Inflammatory macrophage (primary cell): ENCODE measurements at regions not wholly inside any gene's neighbourhood (a gene's known extent, or its start where the extent isn't known, plus 50 kb on each side); places are given as distances from the start of the nearest gene placed in this dataset.

Source experiments
- DNase-seq, 2 donors: peaks; one replicate each; pipeline ENCODE4 v3.0.0-alpha.2; 2020 to 2022

DNA sequence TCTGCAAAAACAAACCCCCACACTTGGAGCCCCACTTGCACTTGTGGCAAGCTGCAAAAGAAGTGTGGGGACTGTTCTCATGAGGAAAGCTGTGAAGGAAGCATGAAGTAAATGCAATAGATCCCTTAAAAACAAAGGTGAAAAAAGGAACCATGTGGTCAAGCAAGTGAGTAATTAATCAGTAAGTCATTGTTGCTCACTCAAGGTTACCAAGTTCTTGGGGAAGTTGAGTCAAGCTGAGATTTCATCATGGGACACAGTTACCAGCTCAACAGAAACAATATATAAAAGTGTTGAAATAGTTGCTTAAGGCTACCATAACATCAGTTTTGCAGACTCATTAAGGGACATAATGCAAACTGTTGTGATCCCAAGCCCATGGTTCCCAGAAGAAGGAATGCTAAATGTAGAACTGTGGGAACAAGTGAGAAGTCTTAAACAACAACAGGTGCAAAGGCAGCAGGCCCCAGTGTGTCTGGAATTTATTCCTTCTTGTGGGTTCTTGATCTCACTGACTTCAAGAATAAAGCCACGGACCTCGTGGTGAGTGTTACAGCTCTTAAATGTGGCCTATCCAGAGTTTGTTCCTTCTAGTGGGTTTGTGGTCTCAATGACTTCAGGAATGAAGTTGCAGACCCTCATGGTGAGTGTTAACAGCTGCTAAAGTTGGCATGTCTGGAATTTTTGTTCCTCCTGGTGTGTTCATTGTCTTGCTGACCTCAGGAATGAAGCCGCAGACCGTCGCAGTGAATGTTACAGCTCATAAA is 336.3 kb upstream of the RBMY1B start:
- DNase-seq = peak; percentile 81 to 85

DNA sequence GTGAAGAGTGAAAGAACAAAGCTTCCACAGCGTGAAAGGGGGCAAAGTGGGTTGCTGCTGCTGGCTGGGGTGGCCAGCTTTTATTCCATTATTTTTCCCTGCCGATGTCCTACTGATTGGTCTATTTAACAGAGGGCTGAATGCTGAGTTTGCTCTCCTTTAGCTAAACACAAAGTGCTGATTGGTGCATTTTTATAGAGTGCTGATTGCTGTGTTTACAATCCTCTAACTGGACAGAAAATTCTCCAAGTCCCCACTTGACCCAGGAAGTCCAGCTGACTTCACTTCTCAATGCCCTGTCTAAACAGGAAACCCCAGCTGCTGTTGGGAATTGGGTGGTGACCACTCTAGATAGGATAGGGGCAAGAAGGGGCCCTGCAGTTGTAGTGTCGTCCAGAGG is 335.6 kb upstream of the RBMY1B start:
- DNase-seq = peak in 1 of 2 donors; percentile 1

DNA sequence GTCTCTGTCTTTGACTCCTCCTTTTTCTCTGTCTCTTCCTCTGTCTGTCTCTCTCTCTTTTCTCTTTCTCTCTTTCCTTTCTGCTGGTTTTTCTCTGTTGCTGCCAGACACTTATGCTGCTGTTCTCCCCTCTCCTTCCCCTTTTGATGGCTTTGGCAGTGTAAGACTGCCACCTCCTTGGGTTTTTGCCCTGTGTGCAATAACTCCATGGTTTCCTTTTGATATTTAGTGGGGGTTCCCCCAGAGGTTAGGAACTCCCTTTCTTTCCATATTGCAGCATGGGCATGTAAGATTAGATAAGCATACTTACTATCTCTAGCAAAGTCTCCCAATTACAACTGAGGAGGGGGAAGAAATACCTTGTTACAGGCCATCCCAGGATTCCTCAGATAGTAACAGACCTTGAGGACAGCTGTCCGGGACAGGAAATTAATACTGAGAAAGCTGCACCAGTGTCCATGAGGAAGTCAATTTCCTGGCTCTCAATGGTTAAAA is 333.8 kb upstream of the RBMY1B start:
- DNase-seq = peak; percentile 29 to 34

DNA sequence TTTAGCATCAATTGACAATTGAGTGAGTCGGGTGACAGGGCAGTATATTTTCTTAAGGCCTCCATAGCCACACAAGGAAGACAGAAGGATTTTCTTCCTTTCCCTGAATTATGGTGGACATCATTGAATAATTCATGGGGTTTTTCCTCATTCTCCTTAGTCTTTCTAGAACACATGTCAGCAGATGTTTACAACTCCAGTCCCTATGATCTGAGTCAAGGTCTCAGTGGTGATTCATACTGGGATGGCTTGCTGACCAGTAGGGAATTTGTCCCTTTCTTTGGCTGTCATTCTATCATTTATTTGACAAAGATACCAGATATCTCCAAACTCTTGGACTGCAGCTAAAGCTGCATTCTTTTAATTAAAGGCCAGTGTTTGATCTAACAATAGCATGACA is 332.9 kb upstream of the RBMY1B start:
- DNase-seq = no peak

DNA sequence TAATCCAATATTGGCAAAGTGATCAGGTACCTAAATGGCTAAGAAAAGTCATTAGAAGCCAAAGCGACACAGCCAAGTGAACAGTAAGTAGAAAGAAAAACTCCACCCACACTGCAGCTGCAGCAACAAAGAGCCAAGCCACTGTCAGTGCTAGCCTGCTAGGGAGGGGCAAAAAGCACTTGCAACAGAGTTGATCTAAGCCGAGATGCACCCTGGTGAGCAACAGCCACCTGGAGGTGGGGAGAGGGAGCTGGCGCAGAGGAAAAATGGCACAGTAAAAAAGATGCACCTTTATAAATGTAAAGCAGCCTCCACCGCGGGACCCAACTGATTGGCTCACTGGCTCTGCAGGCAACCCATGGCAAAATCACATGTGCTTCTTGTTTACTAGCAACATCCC is 330.2 kb upstream of the RBMY1B start:
- DNase-seq = no peak

DNA sequence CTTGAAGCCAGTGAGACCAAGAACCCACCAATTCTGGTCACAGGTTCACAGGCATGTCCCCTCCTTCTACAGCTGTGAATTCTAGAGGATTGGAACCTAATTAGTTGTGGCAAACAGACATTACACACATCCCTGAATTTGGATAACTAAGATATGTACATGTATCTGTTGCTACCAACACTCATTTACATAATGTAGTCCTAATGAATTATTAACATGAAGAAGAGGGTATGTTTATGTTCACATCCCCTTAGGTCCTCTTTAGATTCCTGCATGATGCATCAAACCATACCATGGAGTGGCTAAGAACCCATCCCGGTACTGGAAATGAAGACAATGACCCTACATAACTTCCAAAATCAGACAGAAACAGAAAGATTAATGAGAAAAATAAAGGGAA is 326.9 kb upstream of the RBMY1B start:
- DNase-seq = no peak

DNA sequence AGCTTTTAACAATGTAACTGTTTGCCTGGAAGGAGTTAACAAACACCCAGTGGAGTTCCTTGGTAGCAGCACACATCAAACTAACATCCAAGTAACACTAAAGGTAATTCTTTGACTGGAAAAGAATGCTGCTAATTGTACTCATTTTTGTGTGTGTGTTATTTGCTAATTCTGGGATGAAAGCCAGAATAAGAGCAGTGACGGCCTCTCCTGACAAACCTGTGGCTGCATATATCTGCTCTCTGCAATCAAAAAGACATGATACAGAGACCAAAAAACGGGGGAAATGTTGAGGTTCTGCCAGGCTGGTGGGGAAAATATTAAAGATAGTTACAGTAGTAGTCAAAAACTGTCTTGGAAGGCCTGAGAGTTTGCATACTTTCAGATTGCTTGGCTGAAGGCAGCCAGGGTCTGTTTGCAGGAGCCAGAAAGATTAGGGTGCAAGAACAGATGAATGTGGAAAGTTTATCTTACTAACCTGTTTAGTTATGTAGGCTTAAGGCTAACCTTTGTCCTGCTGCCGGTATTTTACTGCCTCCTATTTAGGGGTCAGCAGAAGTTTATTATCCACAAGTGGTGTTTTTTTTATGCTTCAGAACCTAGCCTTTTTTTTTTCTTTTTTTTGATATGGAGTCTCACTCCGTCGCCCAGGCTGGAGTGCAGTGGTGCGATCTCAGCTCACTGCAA is 325.6 kb upstream of the RBMY1B start:
- no peak for DNase-seq

DNA sequence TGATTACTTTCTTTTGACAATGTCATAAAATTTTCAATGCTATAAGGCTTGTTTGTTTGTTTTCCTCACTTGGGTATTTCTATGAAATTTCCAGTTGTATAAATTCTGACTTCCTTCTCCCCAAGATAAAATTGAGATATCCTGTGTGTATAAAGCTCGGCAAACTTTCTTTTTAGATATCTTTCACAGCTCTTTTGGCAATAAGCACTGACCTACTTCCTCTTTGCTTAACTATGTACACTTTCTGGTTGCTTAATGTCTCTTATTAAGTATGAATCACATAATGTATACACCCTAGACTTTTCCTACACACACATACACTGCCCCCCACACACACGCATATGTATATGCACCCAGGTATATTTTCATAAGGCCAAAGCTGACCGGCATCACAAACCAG is 318.4 kb upstream of the RBMY1B start:
- DNase-seq = peak; percentile 4 to 53

DNA sequence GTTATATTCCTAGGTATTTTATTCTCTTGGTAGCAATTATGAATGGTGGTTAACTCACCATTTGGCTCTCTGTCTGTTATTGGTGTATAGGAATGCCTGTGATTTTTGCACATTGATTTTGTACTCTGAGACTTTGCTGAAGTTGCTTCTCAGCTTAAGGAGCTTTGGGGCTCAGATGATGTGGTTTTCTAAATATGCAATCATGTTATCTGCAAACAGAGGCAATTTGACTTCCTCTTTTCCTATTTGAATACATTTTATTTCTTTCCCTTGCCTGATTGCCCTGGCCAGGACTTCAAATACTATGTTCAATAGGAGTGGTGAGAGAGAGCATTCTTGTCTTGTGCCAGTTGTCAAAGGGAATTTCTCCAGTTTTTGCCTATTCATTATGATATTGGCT is 310.9 kb upstream of the RBMY1B start:
- peak in 1 of 2 donors; percentile 25 for DNase-seq

DNA sequence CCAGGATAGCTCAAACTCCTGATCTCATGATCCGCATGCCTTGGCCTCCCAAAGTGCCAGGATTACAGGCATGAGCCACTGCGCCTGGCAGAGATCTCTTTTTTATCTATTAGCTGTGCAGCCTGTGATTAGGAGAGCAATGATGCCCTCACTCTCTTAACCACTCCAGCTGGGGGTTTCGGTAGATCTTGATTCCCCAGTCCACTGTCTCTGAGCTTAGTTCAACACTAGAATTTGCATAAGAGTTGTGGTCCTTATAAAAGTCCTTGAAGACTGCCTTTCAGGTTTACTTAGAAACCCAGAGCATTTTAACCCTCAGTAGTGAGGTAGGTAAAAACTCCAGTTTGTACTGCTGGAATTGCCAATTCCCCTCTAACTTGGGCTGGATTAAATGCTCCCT is 283.3 kb upstream of the RBMY1B start:
- DNase-seq = no peak

DNA sequence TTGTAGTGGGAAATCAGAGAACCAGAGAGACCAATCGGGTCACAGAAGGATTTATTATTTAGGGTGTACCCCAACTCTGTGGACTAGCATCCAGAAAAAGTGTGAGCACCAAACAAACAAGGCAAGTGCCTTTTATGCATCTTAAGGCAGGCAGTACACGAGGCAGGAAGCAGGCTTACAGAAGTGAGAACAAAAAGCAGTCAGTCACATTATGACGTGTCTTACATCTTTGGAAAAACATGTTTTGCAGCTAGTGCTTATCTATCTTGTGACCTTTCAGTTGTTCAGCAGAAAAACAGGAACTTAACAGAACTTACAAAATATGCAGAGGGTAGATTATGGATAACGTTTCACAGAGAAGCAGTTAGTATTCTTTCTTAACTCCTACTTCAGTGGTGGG is 270.9 kb upstream of the RBMY1B start:
- DNase-seq = peak; percentile 68 to 75

DNA sequence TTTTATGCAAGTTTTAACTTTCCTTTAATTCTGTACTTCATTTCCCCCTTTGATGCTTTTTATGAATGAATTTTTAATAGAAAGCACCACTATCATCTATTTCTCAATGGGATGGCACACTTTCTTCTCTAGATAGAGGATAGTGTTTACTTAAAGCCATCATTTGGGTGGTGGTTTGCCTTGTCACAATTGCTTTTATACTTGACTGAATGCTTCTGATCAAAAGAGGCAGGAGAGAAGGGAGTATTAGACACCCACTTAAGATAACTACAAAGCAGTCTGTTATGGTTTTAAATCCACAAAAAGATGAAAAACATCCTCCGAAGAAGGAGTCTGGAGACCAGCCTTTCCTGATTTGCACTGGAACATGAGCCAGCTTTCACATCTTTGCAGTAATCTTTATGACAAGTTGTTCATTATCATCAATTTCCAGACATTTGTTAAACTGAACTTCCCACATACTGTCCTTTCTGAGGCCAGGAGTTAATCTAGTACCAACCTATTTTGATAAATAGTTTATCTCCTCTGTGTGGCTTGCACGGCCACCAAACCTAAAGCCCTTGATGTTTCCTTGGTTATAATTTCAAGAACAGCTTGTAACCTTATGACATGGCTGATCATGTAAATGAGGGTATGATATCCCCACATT is 270.4 kb upstream of the RBMY1B start:
- no peak for DNase-seq

DNA sequence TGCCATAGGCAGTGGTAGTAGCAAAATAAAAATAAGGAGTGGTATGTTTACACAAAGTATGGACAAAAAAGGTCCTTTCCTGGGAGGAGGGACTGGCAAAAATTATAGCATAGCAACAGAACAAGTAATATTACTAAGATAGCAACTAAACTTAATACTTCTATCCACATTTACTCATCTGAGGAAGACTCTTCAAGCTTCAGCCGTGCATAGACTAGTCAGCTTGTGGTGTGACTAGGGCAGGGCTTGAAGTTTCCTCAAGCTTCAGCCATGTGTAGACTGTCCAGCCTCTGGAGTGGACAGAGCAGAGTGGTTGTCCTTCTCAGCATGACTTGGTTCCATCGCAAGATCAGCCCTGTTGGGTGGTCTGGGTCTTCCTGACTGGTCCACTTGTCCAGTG is 268.3 kb upstream of the RBMY1B start:
- no peak for DNase-seq

DNA sequence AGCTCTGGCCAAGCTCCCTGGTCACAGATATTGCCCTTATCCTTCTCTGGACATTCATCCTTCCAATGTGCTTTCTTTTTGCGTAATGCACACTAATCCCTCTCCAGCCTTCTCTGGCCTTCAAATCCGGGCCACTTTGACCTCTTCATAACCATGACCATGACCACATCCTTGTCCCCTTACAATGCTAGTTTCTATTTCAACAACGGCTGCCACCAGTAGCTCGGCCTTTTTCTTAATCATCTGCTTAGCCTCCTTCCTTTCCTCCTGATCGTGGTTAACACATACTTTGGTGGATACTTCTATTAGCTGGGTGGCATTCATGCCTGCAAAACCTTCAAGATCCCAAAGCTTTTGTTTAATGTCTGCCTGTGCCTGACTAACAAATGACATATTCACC is 264.4 kb upstream of the RBMY1B start:
- no peak for DNase-seq

DNA sequence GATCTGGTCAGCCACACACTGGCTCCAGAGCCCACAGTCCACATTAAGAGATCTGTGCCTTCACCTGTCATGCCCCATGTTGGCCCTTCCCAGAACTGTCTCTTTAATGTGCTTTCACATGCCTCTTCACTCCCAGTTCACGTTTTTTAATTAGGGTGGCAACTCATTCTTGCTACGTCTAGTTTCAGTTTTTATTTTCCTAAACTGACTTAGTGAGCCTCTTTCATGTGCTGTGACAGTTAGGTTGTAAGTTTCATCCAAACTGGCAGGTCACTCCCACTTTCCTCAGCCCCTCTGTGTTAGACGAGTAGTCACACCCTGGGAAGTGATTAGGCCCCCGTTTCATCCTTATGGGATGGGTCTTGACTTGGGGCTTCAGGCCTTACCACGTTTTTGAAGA is 262.5 kb upstream of the RBMY1B start:
- DNase-seq = no peak

DNA sequence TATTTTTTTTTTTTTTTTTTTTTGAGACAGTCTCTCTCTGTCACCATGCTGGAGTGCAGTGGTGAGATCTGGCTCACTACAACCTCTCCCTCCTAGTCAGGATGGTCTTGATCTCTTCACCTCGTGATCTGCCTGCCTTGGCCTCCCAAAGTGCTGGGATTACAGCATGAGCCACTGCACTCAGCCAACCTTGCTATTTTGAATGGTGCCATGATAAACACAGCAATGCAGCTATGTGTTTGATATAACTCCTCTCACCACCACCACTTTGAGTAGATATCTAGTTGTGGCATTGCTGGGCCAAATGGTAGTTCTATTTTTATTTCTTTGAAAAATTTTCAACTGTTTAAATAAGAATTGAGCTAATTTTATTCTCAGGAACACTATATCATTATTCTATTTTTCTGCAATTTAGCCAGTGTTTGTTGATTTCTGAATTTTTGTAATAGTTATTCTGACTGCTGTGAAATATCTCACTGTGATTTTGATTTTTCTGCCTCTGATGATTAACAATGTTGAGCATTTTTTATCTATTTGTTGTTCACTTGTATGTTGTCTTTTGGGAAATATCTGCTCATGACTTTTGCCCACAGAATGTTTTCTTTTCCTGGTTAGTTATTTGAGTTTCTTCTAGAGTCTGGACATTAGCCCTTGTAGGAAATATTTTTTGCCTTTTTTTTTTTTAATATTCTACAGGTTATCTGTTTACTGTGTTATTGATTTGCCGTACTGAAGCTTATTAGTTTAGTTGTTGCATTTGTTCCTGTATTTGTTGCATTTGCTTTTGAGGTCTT is 257.5 kb upstream of the RBMY1B start:
- no peak for DNase-seq

DNA sequence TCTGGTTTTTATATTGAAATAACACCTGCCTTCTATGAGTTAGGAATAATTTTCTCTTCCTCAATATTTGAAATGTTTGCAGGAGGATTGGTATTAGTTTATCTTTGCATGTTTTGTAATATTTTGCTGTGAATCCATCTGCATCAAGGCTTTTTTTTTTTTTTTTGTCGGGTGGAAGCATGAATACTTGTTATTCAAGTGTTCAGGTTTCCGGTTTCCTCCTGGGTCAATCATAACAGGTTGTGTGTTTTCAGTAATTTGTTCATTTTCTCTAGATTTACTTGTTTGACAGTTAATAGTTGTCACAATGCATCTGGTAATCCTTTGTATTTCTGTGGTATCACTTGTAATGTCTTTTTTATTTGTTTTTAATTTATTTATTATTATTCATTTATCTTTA is 256.7 kb upstream of the RBMY1B start:
- DNase-seq = no peak

DNA sequence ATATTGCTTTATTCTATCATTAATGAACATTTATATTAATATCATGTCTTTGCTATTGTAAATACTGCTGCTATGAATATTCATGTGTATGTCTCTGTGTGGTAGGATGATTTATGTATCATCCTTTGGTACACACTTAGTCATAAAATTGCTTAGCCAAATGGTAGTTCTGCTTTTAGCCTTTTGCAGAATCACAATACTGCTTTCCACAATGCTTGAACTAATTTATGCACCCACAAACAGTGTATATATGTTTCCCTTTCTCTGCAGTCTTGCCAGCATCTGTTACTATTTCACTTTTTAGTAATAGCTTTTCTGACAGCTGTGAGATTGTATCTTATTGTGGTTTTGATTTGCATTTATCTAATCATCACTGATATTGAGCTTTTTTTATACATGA is 254.3 kb upstream of the RBMY1B start:
- DNase-seq = peak; percentile 16 to 29

DNA sequence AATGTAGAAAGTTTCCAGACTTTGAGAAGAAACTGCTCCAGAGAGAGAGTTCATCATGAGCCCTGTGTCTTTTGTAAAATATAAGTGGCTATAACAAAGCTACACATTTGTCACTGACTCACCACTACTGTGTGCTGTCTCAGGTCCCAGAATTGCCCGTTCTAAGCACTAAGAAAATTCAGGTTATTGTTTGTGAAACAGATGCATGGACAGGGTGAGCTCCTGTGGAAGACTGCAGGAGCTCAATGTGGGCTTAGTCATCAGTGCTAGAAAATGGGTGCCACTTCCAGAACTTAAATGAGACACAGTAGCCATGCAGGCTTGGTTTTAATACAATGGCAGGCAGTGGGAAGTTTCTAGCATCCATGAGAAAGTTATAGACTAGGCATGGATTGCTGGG is 251.4 kb upstream of the RBMY1B start:
- DNase-seq = no peak

DNA sequence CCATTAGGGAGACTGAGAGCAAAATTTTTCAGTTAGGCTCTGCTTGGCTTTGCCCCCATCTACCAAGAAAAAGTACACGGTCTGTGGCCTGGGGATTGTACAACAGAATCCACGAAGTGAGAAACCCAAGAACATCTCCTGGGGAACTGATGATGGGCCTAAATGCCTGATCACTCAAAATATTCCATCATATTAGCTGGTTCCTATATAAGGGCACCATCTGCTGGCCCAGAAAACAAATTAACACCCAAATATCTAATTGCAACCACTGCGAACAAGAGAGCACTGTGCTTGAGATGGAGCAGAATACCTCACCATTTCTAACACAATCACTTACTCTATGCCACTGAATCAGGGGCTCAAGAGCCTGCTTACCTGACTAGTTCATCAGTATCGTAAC is 250.8 kb upstream of the RBMY1B start:
- peak in 1 of 2 donors; percentile 1 for DNase-seq

DNA sequence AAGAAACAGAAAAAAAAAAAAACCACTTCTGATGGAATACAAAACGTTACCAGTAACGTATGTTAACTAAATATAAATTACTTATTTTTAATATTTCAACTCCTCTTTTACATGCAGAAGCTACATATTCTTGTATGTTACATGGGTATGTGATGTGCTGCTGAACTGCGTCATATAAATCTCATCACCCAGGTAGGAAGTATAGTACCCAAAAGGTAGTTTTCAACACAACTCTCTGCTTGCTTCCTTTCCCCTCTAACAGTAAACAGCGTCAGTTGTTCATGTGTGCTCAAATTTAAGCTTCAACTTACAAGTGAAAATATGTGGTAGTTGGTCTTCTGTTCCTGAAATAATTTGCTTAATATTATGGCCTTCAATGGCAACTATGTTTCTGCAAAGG is 250.0 kb upstream of the RBMY1B start:
- no peak for DNase-seq

DNA sequence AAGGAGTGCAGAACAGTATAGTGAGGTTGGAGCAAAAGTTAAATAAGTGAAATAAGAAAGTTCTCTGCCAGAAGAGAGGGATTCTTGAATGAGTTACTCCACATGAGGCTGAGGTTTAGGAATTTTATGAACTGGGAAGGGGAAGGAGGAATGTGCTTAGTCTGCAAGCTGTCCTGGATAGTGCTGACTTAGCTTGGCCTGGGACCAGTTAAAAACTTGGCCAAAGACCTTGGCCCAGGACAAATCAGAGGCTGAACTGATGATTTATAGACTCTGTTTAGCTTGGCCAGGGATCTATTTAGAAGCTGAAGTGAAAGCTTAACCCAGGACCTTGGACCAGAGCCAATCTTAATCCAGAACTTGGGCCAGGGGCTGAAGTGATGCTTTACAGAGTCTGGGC is 244.4 kb upstream of the RBMY1B start:
- DNase-seq = no peak

DNA sequence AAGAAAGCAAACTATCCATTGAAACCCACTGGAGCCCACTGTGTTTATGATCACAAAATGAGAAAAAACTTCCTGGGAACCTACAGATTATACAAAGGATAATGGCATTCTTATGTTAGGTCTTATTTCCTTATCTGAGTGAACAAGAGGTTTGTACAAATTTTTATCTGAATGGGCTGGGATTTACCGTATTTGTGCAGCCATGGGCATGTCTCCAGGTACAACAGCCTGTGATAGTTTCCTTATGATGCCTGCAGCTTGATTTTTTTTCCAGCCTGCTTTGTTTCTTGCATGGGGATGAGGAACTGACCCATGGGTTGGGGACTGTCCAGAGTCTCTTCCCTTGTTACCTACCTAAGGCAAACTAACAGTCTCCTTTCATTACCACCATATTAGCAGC is 244.0 kb upstream of the RBMY1B start:
- DNase-seq = no peak
